Upper lobe of right lung (tissue), 1 donor: ENCODE measurements at regions not wholly inside any gene's neighbourhood (a gene's known extent, or its start where the extent isn't known, plus 50 kb on each side); places are given as distances from the start of the nearest gene placed in this dataset.

Experiments
- ATAC-seq: fragments of 200-7000 bp; cut with Tn5 transposase; one replicate; pipeline ENCODE4 v1.9.1; 2020; ENCODE audit warnings: mild to moderate bottlenecking, moderate library complexity
- DNase-seq: peaks from one replicate; pipeline ENCODE4 v3.0.0-alpha.2; 2020
- H3K27ac ChIP-seq: fragments of 200-600 bp; one replicate; pipeline ENCODE4 v1.8.0; 2022
- H3K27me3 ChIP-seq: fragments of 200-600 bp; one replicate; pipeline ENCODE4 v1.8.0; 2022; ENCODE audit warnings: mild to moderate bottlenecking
- H3K36me3 ChIP-seq: fragments of 200-600 bp; one replicate; pipeline ENCODE4 v1.8.0; 2022
- H3K4me1 ChIP-seq: fragments of 200-600 bp; one replicate; pipeline ENCODE4 v1.8.0; 2022
- H3K4me3 ChIP-seq: fragments of 200-600 bp; one replicate; pipeline ENCODE4 v1.8.0; 2022; ENCODE audit warnings: mild to moderate bottlenecking
- H3K9me3 ChIP-seq: fragments of 200-600 bp; one replicate; pipeline ENCODE4 v1.8.0; 2022
- CTCF ChIP-seq: fragments of 200-600 bp; IDR thresholded peaks from one replicate; pipeline ENCODE4 v1.8.0; 2022; ENCODE audit warnings: antibody characterized with exemption
- intact Hi-C: fragments of 100-400 bp; cut with DNase I; formaldehyde crosslinking; loops from one replicate; pipeline ENCODE4 v1.11.0; 2022
- donor health status: DM: no; HTN: yes; CAD: no; lungs with severe emphysema.

- intact Hi-C loops = no loop called here
- Histone ChIP-seq H3K4me3 (no peak overlapping the region), H3K4me1 (no peaks in the 10 kb centered on the region), H3K36me3 (no peaks in the 10 kb centered on the region), H3K27ac (no peak overlapping the region), H3K27me3 (no peaks in the 10 kb centered on the region), H3K9me3 (no peaks in the 10 kb centered on the region)
- no peak for DNase-seq
- no peak for ATAC-seq
- no peak for TF ChIP-seq CTCF
These were observed 337.3 kb upstream of the NT5E start for GRCh38 chr6:85112540-85112939.

- no peaks in the 10 kb centered on the region for H3K9me3 ChIP-seq
- TF ChIP-seq CTCF = no peak
- ATAC-seq (no peak), DNase-seq (no peak)
- H3K36me3 ChIP-seq = no peaks in the 10 kb centered on the region
- no peaks in the 10 kb centered on the region for H3K27me3 ChIP-seq
- no peaks in the 10 kb centered on the region for H3K4me1 ChIP-seq
- H3K4me3 ChIP-seq = no peak overlapping the region
- intact Hi-C loops = no loop called here
- no peak overlapping the region for H3K27ac ChIP-seq
These were observed 338.3 kb upstream of the NT5E start for GRCh38 chr6:85111481-85112011.

GRCh38 chr6:85110943-85111342 is 338.9 kb upstream of the NT5E start:
- H3K27ac ChIP-seq = no peak overlapping the region
- intact Hi-C loops = no loop called here
- no peaks in the 10 kb centered on the region for H3K27me3 ChIP-seq
- H3K4me1 ChIP-seq = no peaks in the 10 kb centered on the region
- ATAC-seq (no peak), DNase-seq (no peak)
- no peaks in the 10 kb centered on the region for H3K9me3 ChIP-seq
- H3K36me3 ChIP-seq = no peaks in the 10 kb centered on the region
- TF ChIP-seq CTCF = no peak
- no peak overlapping the region for H3K4me3 ChIP-seq

GRCh38 chr6:85107701-85108100 is 342.2 kb upstream of the NT5E start:
- ATAC-seq (no peak), DNase-seq (no peak)
- Histone ChIP-seq H3K36me3 (no peaks in the 10 kb centered on the region), H3K27me3 (no peaks in the 10 kb centered on the region), H3K4me1 (no peaks in the 10 kb centered on the region), H3K9me3 (no peaks in the 10 kb centered on the region), H3K4me3 (no peak overlapping the region), H3K27ac (no peak overlapping the region)
- intact Hi-C loops = no loop called here
- no peak for TF ChIP-seq CTCF

GRCh38 chr6:85096976-85097375 is 332.6 kb upstream of the TBX18 start:
- DNase-seq = no peak
- TF ChIP-seq CTCF = no peak
- Histone ChIP-seq H3K27ac (no peak overlapping the region), H3K4me1 (no peaks in the 10 kb centered on the region), H3K36me3 (no peaks in the 10 kb centered on the region), H3K27me3 (no peaks in the 10 kb centered on the region), H3K9me3 (no peaks in the 10 kb centered on the region), H3K4me3 (no peak overlapping the region)
- intact Hi-C loops = no loop called here
- no peak for ATAC-seq

GRCh38 chr6:85092226-85092625 is 327.8 kb upstream of the TBX18 start:
- H3K27ac ChIP-seq = no peak overlapping the region
- no peak for ATAC-seq
- H3K36me3 ChIP-seq = no peaks in the 10 kb centered on the region

More at GRCh38 chr6:85092226-85092625, 327.8 kb upstream of the TBX18 start:
- intact Hi-C loops = no loop called here
- Histone ChIP-seq H3K4me1 (no peaks in the 10 kb centered on the region), H3K4me3 (no peak overlapping the region), H3K27me3 (no peaks in the 10 kb centered on the region), H3K9me3 (no peaks in the 10 kb centered on the region)
- TF ChIP-seq CTCF = no peak
- no peak for DNase-seq
